Activated T-helper 1 cell treated with anti-CD3 and anti-CD28 coated beads, Interleukin-12 subunit alpha, Interleukin-12 subunit beta, Interleukin-2, Interleukin-4 antibody, amounts not matched to agents 30 ng/mL and 10 ng/mL and 1 ng/mL, durations not matched to agents 14 hours and 24 hours and 36 hours (primary cell): ENCODE measurements at regions not wholly inside any gene's neighbourhood (a gene's known extent, or its start where the extent isn't known, plus 50 kb on each side); places are given as distances from the start of the nearest gene placed in this dataset.
"Not testable (repeated sequence)": the region's sequence is repeated elsewhere in the genome, so short reads cannot be mapped to it uniquely, and the experiment has no call there.

Source experiments
- DNase-seq: peaks from one replicate; pipeline ENCODE4 v3.0.0; 2021; ENCODE audit warnings: low spot score
- H3K27ac Mint-ChIP-seq: one replicate; pipeline ENCODE4 v1.8.0; 2021; ENCODE audit warnings: mild to moderate bottlenecking, mixed read lengths
- H3K27me3 Mint-ChIP-seq: one replicate; pipeline ENCODE4 v1.8.0; 2022; ENCODE audit warnings: mild to moderate bottlenecking, moderate library complexity, mixed read lengths; ENCODE audit not compliant: insufficient read depth
- H3K36me3 Mint-ChIP-seq: one replicate; pipeline ENCODE4 v1.8.0; 2021; ENCODE audit warnings: low read depth, mixed read lengths
- H3K4me1 Mint-ChIP-seq: one replicate; pipeline ENCODE4 v1.8.0; 2021; ENCODE audit warnings: low read depth, mixed read lengths
- H3K4me3 Mint-ChIP-seq: one replicate; pipeline ENCODE4 v1.8.0; 2021; ENCODE audit warnings: mild to moderate bottlenecking, moderate library complexity, mixed read lengths
- H3K9me3 Mint-ChIP-seq: one replicate; pipeline ENCODE4 v1.8.0; 2021; ENCODE audit warnings: mixed read lengths
- intact Hi-C: fragments of 100-400 bp; cut with micrococcal nuclease; formaldehyde crosslinking; loops from one replicate; pipeline ENCODE4 v1.15.1; 2024

- H3K9me3 Mint-ChIP-seq, result peaks cover 15% of the 10 kb centered on the region
- H3K36me3 Mint-ChIP-seq, result no peaks in the 10 kb centered on the region
- no peaks in the 10 kb centered on the region for H3K4me1 Mint-ChIP-seq
- H3K4me3 Mint-ChIP-seq, result no peak overlapping the region
- no peak overlapping the region for H3K27ac Mint-ChIP-seq
- H3K27me3 Mint-ChIP-seq, result no peaks in the 10 kb centered on the region
- intact Hi-C loops, result no loop called here
- DNase-seq, result no peak
These were observed 564.6 kb downstream of the FLRT2 start for GRCh38 chr14:86094512-86094911.

GRCh38 chr14:86091811-86092210, 561.9 kb downstream of the FLRT2 start:
- Mint-ChIP-seq H3K9me3 (peaks cover 10% of the 10 kb centered on the region), H3K36me3 (no peaks in the 10 kb centered on the region), H3K4me1 (peaks cover 5% of the 10 kb centered on the region), H3K27ac (no peak overlapping the region), H3K27me3 (no peaks in the 10 kb centered on the region), H3K4me3 (no peak overlapping the region)
- DNase-seq, result no peak
- intact Hi-C loops, result no loop called here

GRCh38 chr14:86088156-86088555, 558.2 kb downstream of the FLRT2 start:
- intact Hi-C loops, result no loop called here
- peaks cover 7% of the 10 kb centered on the region for H3K9me3 Mint-ChIP-seq
- H3K4me1 Mint-ChIP-seq, result peaks cover 5% of the 10 kb centered on the region
- H3K4me3 Mint-ChIP-seq, result no peak overlapping the region
- no peaks in the 10 kb centered on the region for H3K27me3 Mint-ChIP-seq
- DNase-seq, result no peak
- H3K27ac Mint-ChIP-seq, result no peak overlapping the region
- no peaks in the 10 kb centered on the region for H3K36me3 Mint-ChIP-seq

- peaks cover 5% of the 10 kb centered on the region for H3K4me1 Mint-ChIP-seq
- no peak for DNase-seq
- H3K27me3 Mint-ChIP-seq, result no peaks in the 10 kb centered on the region
- no peaks in the 10 kb centered on the region for H3K36me3 Mint-ChIP-seq
- intact Hi-C loops, result no loop called here
- no peak overlapping the region for H3K27ac Mint-ChIP-seq
- no peak overlapping the region for H3K4me3 Mint-ChIP-seq
- peaks cover 3% of the 10 kb centered on the region for H3K9me3 Mint-ChIP-seq
These were observed 557.4 kb downstream of the FLRT2 start for GRCh38 chr14:86087377-86087776.

- intact Hi-C loops, result no loop called here
- H3K27ac Mint-ChIP-seq, result no peak overlapping the region
- no peaks in the 10 kb centered on the region for H3K27me3 Mint-ChIP-seq
- H3K36me3 Mint-ChIP-seq, result no peaks in the 10 kb centered on the region
- no peak for DNase-seq
- no peak overlapping the region for H3K4me3 Mint-ChIP-seq
- H3K9me3 Mint-ChIP-seq, result peaks cover 2% of the 10 kb centered on the region
- peaks cover 5% of the 10 kb centered on the region for H3K4me1 Mint-ChIP-seq
These were observed 557.0 kb downstream of the FLRT2 start for GRCh38 chr14:86086962-86087361.

GRCh38 chr14:86084097-86084496, 554.2 kb downstream of the FLRT2 start:
- no peaks in the 10 kb centered on the region for H3K27me3 Mint-ChIP-seq
- intact Hi-C loops, result no loop called here
- H3K9me3 Mint-ChIP-seq, result peaks cover 9% of the 10 kb centered on the region
- no peak overlapping the region for H3K4me3 Mint-ChIP-seq
- no peaks in the 10 kb centered on the region for H3K36me3 Mint-ChIP-seq
- peaks cover 5% of the 10 kb centered on the region for H3K4me1 Mint-ChIP-seq
- DNase-seq, result no peak
- H3K27ac Mint-ChIP-seq, result no peak overlapping the region

GRCh38 chr14:86083616-86084015, 553.7 kb downstream of the FLRT2 start:
- intact Hi-C loops, result no loop called here
- Mint-ChIP-seq H3K27me3 (no peaks in the 10 kb centered on the region), H3K36me3 (no peaks in the 10 kb centered on the region), H3K9me3 (peaks cover 13% of the 10 kb centered on the region), H3K4me1 (peaks cover 5% of the 10 kb centered on the region), H3K4me3 (no peak overlapping the region), H3K27ac (no peak overlapping the region)
- DNase-seq, result no peak

GRCh38 chr14:86072116-86072894, 542.4 kb downstream of the FLRT2 start:
- Mint-ChIP-seq H3K27me3 (no peaks in the 10 kb centered on the region), H3K9me3 (peaks cover 3% of the 10 kb centered on the region), H3K27ac (no peak overlapping the region), H3K36me3 (no peaks in the 10 kb centered on the region), H3K4me3 (no peak overlapping the region), H3K4me1 (no peaks in the 10 kb centered on the region)
- intact Hi-C loops, result no loop called here
- no peak for DNase-seq

GRCh38 chr14:86066651-86067050, 536.7 kb downstream of the FLRT2 start:
- no peak overlapping the region for H3K27ac Mint-ChIP-seq
- H3K4me3 Mint-ChIP-seq, result no peak overlapping the region
- H3K27me3 Mint-ChIP-seq, result peaks cover 1% of the 10 kb centered on the region
- intact Hi-C loops, result no loop called here
- H3K9me3 Mint-ChIP-seq, result peaks cover 4% of the 10 kb centered on the region
- no peaks in the 10 kb centered on the region for H3K36me3 Mint-ChIP-seq
- DNase-seq, result no peak
- no peaks in the 10 kb centered on the region for H3K4me1 Mint-ChIP-seq

GRCh38 chr14:86065407-86065806, 535.5 kb downstream of the FLRT2 start:
- no peak for DNase-seq
- Mint-ChIP-seq H3K27ac (no peak overlapping the region), H3K36me3 (no peaks in the 10 kb centered on the region), H3K4me1 (no peaks in the 10 kb centered on the region), H3K4me3 (no peak overlapping the region), H3K27me3 (peaks cover 1% of the 10 kb centered on the region), H3K9me3 (peaks cover 4% of the 10 kb centered on the region)
- intact Hi-C loops, result no loop called here

- intact Hi-C loops, H3K27ac Mint-ChIP-seq, H3K4me3 Mint-ChIP-seq, H3K36me3 Mint-ChIP-seq, H3K27me3 Mint-ChIP-seq, H3K9me3 Mint-ChIP-seq, H3K4me1 Mint-ChIP-seq, DNase-seq: not testable (repeated sequence)
These were observed 534.7 kb downstream of the FLRT2 start for GRCh38 chr14:86064595-86064994.

GRCh38 chr14:86057018-86057667, 527.2 kb downstream of the FLRT2 start:
- H3K36me3 Mint-ChIP-seq, result no peaks in the 10 kb centered on the region
- H3K4me3 Mint-ChIP-seq, result no peak overlapping the region
- no peaks in the 10 kb centered on the region for H3K9me3 Mint-ChIP-seq
- no peak overlapping the region for H3K27ac Mint-ChIP-seq
- H3K4me1 Mint-ChIP-seq, result no peaks in the 10 kb centered on the region
- DNase-seq, result no peak
- intact Hi-C loops, result no loop called here
- H3K27me3 Mint-ChIP-seq, result no peaks in the 10 kb centered on the region

- Mint-ChIP-seq H3K4me1 (no peaks in the 10 kb centered on the region), H3K27ac (no peak overlapping the region), H3K9me3 (no peaks in the 10 kb centered on the region), H3K4me3 (no peak overlapping the region), H3K36me3 (no peaks in the 10 kb centered on the region), H3K27me3 (no peaks in the 10 kb centered on the region)
- intact Hi-C loops, result no loop called here
- DNase-seq, result no peak
These were observed 525.6 kb downstream of the FLRT2 start for GRCh38 chr14:86055512-86056075.
